LNCAP (cell line): ENCODE measurements at regions not wholly inside any gene's neighbourhood (a gene's known extent, or its start where the extent isn't known, plus 50 kb on each side); places are given as distances from the start of the nearest gene placed in this dataset.

ENCODE experiments used
- CTCF ChIP-seq: fragments of 450-650 bp; IDR thresholded peaks from 2 replicates; pipeline ENCODE4 v1.5.1; 2017; ENCODE audit warnings: mild to moderate bottlenecking

- TF ChIP-seq CTCF = no peak
Measured at GRCh38 chr10:56146806-56147205, 214.3 kb downstream of the ZWINT start.

- no peak for TF ChIP-seq CTCF
Measured at GRCh38 chr10:56142092-56142728, 218.8 kb downstream of the ZWINT start.

GRCh38 chr10:56139405-56139804, 221.7 kb downstream of the ZWINT start:
- TF ChIP-seq CTCF = no peak

GRCh38 chr10:56135828-56136227, 225.2 kb downstream of the ZWINT start:
- TF ChIP-seq CTCF = no peak

- no peak for TF ChIP-seq CTCF
Measured at GRCh38 chr10:56123247-56123646, 237.8 kb downstream of the ZWINT start.

GRCh38 chr10:56116684-56117083, 244.4 kb downstream of the ZWINT start:
- TF ChIP-seq CTCF = peak; percentile 63

GRCh38 chr10:56109454-56109853, 251.6 kb downstream of the ZWINT start:
- TF ChIP-seq CTCF = no peak

GRCh38 chr10:56104923-56105322, 256.1 kb downstream of the ZWINT start:
- no peak for TF ChIP-seq CTCF
